OCI-M2 (cell line): ENCODE measurements at regions not wholly inside any gene's neighbourhood (a gene's known extent, or its start where the extent isn't known, plus 50 kb on each side); places are given as distances from the start of the nearest gene placed in this dataset.

ENCODE experiments used
- DNase-seq: peaks from one replicate; lab custom pipeline; 2025; ENCODE audit not compliant: unreplicated experiment; lab: John Stamatoyannopoulos, UW

DNA sequence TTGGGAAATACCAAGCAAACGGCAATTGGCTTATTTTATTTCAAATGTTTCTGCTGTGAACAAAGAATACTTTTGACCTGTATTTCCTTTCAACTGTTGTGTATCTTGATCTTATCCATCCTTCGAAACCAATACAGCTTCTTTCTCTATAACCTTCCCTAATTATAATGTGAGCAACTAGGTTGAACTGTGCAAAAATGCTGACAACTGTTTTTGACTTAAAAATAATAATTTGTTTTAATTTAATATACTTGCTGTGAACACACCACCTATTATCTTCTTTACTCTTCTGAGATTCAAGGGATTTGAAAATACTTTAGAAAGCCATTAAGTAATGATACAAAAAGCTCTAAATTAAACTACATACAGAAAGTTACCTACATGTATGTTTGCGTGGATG lies 682.5 kb upstream of the CCDC179 start:
- DNase-seq = no peak

DNA sequence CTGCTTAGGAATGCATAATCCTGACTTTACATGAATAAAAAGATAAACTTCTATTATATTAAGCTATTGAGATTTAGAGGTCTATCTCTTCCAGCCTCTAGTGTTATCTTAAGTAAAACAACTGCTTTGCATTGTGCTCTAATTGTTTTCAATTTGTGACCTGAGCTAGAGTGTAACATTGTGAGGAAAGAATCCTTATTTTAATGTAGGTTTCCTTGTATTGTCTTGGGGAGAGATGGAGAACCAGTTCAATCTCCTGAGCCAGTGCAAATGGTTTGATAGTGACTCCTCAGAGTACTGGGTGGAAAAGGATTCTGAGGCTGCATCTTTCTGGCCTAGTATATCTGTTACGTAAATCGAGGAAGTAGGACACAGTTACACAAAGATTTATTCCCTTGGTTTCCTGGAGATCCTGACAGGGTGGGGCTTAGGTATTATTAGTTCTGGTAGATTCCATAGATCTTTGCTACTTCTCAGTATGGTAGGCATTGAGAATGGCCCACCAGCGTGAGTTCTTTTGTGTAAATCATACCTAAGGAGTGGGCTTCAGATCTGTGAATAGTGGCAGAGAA lies 683.5 kb upstream of the CCDC179 start:
- no peak for DNase-seq

GRCh38 chr11:23551706-23552105 lies 691.4 kb upstream of the CCDC179 start:
- DNase-seq = no peak

GRCh38 chr11:23554002-23554401 lies 693.7 kb upstream of the CCDC179 start:
- no peak for DNase-seq

- DNase-seq = no peak
Measured at GRCh38 chr11:23555085-23555484, 694.8 kb upstream of the CCDC179 start.

DNA sequence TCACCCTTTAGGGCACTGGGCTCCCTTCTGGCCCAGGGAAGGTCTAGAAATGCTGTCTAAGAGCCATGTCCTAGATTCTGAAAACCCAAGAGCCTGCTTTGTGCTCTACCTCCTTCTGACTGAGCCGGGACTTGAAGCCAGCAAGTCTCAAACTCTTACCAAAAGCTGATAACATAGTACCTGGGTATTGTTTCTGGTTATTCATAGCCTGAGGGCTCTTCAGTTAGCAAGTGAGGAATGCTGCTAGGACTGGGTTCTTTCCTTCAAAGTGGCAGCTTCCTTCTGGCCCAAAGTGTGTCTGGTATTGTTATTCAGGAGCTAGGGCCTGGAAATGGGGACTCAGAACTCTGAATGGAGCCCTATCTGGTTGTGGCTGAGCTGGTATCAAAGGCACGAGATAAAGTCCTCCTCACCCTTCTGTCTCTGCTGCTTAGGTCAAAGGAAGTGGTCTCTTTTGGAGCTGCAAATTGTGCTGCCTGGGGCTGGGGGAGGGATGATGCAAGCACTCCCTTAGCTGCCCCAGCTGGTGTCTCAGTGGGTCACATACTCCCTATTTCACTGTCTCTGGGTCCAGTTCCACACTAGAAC lies 696.0 kb upstream of the CCDC179 start:
- DNase-seq = no peak

- DNase-seq = no peak
Measured at GRCh38 chr11:23563591-23563990, 703.3 kb upstream of the CCDC179 start.

DNA sequence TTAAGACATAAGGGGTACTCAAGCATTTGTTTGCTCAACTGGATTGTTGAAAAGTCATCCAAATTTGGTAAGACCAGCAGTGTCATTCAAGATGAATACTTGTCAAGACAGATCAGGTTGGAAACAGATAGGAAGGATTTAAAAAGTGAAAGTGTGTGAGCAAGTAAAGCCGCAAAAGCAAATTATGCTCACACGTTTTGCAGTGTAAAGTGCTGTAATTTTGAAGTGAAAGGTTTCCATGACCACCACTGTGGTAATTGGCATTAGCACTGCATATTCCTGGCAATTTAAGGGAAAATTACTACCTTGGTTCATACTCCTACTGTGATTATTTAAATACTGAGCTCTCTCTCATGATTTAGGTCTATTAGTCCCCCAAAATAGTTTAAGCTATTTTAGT lies 704.1 kb upstream of the CCDC179 start:
- DNase-seq = no peak

DNA sequence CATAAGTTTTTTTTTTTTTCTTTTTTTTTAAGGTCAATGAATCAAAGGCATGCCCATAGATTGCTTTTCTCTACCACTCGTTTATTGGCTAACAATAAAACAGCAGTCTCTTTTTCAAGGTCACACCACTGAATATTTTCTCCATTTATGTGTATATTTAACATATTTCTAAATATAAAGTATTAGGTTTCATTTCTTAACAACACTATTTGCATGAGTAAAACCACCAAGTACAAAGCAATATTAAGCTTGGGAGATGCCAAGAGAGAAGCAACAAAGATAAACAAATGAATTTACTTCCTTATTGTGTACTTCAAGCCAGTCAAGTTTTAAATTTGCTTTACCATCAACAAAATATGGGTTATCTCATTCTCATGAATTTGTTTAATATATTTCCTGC lies 708.9 kb upstream of the CCDC179 start:
- no peak for DNase-seq

GRCh38 chr11:23569547-23569946 lies 709.3 kb upstream of the CCDC179 start:
- no peak for DNase-seq

DNA sequence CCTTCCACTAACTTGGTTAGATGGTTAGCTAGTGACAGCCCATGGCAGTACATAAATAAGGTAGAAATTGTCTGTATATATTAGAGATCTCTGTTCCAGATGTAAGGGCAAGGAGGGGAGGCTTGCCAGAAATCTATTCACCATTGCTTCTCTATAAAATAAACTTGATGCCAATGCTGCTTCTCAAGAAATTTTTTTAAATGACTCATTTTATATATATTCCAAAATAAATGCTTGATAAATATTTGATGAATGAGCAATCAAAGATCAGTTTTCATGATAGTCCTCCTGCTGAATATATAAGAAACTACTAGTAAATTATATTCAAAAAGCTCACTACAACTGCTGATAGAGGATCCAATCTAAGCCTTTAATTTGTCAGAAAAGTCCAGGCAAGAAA lies 710.6 kb upstream of the CCDC179 start:
- DNase-seq = no peak

DNA sequence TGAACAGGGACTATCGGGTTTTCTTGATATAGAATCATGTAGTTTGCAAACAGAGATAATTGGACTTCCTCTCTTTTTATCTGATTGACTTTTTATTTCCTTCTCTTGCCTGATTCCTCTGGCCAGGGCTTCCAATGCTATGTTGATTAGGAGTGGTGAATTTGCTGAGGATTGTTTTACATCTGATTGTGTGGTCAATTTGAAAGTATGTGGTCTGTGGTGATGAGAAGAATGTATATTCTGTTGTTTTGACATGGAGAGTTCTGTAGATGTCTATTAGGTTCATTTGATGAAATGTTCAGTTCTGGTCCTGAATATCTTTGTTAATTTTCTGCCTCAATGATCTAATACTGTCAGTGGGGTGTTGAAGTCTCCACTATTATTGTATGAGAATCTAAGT lies 713.2 kb upstream of the CCDC179 start:
- no peak for DNase-seq

DNA sequence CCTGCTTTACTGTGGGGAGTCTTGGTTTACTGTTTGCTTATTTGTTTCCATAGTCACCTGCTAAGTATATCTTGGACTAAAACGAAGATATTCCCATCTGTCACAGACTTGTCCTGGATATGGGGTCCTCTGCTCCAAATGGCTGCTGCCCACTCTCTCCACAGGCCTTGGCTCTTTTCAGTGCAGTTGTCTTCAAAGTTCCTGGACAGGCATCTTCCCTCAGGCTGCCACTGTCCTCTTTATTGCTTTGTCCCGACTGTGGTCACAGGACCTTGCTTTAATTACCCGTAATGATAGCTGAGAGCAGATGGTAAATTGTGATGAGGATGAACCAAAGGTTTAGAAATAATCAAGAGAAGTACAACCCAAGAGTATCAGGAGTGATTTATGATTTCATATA lies 713.9 kb upstream of the CCDC179 start:
- no peak for DNase-seq

DNA sequence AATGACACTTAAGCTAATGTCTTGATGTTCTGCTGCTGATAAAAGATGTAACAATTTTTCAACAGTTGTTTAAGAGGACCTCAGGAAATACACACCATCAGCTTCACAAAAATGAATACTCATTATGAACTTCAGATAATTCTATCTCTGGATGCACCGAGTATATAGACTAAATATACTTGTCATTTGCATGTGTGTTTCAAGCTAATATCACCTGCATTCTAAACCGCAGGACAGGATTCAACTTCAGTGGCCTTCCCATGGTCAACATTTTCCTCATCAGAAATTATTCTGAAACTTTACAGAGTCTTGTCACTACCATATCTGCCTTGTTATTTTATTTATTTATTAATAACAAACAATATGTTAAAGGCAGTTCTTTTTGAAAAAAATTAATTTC lies 717.0 kb upstream of the CCDC179 start:
- no peak for DNase-seq

DNA sequence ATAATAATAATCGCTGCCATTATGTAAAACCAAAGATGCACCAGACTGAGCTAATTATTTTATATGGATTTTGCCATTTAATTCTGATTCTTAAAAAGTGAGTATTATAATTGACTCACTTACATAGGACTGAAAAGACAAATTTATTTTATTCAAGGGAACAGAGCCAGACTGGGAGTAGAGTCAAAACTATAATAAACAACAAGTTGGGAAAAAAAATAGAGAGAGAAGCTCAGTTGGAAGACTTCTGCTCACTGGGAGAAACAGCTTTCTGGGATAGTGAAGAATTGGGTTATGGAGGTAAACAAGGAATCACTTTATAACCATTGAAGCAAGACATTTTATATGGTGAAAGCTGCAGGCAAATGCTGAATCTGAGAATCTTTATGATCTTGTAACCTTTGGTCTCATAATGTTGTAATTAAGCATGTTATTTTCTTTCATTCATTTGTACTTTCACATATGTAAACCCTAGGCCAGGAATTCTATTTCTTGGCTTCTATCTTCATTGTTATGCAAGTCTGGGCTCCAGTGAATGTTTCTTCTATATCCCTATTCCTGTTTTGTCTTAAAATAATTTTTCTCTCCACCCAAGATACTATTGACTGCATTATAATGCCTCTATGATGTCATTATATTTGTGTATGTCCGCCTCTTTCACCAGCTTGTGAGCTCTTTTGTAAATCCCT lies 725.3 kb upstream of the CCDC179 start:
- DNase-seq = no peak

- DNase-seq = no peak
Measured at GRCh38 chr11:23586173-23586572, 725.9 kb upstream of the CCDC179 start.

- DNase-seq = no peak
Measured at GRCh38 chr11:23590596-23591308, 730.5 kb upstream of the CCDC179 start.

- no peak for DNase-seq
Measured at GRCh38 chr11:23594755-23595154, 734.5 kb upstream of the CCDC179 start.

GRCh38 chr11:23604966-23605365 lies 744.7 kb upstream of the CCDC179 start:
- no peak for DNase-seq

DNA sequence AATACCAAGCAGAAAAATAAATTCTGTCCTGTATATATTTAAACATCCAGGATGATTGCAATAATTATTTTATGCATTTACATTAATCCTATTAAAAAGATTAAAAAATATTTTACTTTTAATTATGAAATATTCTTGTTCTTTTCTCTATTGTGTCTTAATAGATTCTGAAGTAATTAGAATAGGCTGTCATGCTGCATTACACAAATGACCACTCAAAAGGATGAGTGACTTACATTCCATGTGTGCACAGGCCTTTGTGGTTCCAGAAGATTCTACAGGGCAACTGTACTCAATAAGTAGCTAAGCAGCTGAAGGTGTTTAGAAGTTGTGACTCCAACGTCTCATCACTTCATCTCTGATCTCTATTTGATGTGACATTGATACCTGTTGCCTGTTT lies 745.9 kb upstream of the CCDC179 start:
- DNase-seq = no peak

- DNase-seq = no peak
Measured at GRCh38 chr11:23611726-23612125, 751.5 kb upstream of the CCDC179 start.

DNA sequence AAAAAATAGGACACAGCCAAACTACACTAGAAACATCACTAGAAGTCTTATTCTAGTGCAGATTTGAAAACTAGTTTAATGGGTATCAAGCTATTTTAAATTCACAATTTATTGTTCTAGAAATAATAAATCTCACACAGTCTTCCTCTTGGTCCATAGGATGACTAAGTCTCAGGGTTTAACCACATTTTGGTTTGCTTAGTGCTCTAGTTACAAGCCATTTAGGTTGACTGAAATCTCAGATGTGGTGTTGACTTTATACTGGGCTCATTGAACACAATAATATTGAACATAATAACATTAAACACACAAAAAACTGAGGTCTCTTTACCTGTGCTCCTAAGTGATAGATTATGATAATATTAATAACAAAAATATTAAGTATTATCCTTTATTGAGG lies 760.3 kb upstream of the CCDC179 start:
- DNase-seq = no peak
